ENCODE measurements at regions not wholly inside any gene's neighbourhood (a gene's known extent, or its start where the extent isn't known, plus 50 kb on each side); places are given as distances from the start of the nearest gene placed in this dataset.

DNA sequence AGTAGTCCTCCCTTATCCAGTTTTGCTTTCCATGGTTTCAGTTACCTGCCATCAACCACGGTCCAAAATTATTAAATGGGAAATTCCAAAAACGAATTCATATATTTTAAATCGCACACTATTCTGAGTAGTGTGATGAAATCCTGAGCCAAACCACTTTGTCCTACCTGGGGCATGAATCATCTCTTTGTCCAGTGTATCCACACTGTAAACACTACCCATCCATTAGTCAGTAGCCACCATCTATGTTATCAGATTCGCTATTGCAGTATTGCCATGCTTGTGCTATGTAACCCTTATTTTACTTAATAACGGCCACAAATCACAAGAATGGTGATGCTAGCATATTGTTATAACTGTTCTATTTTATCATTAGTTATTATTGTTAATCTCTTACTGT is 704.6 kb downstream of the SMARCA1 start:
- H3K4me3 ChIP-seq (ENCODE audit: low read length): no peak overlapping the region
- no peaks in the 10 kb centered on the region for H3K9me2 ChIP-seq (ENCODE audit: insufficient read depth, low read length)
- H3K27ac ChIP-seq (ENCODE audit: low read length): no peak overlapping the region
- TF ChIP-seq TAF1 (IDR thresholded peaks at IDR 0.05; ENCODE audit: low read depth) (no peak), MXI1 (conservative IDR thresholded peaks at IDR 0.05; ENCODE audit: poor library complexity, severe bottlenecking) (no peak), EP300 (conservative IDR thresholded peaks at IDR 0.05; ENCODE audit: poor library complexity, severe bottlenecking) (no peak)
- no peak overlapping the region for H3K9ac ChIP-seq (ENCODE audit: low read length)
- no peaks in the 10 kb centered on the region for H3K79me2 ChIP-seq (replicated peaks; ENCODE audit: insufficient read depth, low read length)
- no peak overlapping the region for H3K4me2 ChIP-seq (ENCODE audit: low read length)
- H4K20me1 ChIP-seq (ENCODE audit: insufficient read depth): no peaks in the 10 kb centered on the region
- H3F3A ChIP-seq (ENCODE audit: insufficient read depth, low read length, poor library complexity, severe bottlenecking): no peaks in the 10 kb centered on the region
- no peaks in the 10 kb centered on the region for H3K36me3 ChIP-seq (ENCODE audit: insufficient read depth, low read length)
- H3K9me3 ChIP-seq (ENCODE audit: low read length): no peaks in the 10 kb centered on the region
- no peaks in the 10 kb centered on the region for H3K27me3 ChIP-seq (ENCODE audit: insufficient read depth, low read depth, low read length)
- H2AFZ ChIP-seq (ENCODE audit: low read depth, low read length): no peak overlapping the region

DNA sequence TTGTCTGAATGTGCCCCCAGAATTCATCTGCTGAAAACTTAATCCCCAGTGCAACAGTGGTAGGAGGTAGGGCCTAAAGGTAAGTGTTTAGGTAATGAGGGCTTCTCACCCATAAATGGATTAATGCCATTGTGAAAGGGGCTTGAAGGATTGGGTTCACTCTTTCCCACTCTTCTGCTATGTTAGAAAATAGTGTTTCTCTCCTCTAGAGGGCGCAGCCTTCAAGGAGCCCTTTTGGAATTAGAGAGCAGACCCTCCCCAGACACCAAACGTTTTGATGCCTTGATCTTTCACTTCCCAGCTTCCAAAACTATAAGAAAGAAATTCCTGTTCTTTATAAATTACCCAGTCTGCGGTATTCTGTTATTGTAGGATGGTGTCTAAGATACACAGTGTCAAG is 706.4 kb downstream of the SMARCA1 start:
- H3K4me2 ChIP-seq (ENCODE audit: low read length): no peak overlapping the region
- H3K4me3 ChIP-seq (ENCODE audit: low read length): no peak overlapping the region
- H3K9ac ChIP-seq (ENCODE audit: low read length): no peak overlapping the region
- H3K27me3 ChIP-seq (ENCODE audit: insufficient read depth, low read depth, low read length): no peaks in the 10 kb centered on the region
- H3K27ac ChIP-seq (ENCODE audit: low read length): no peak overlapping the region
- H4K20me1 ChIP-seq (ENCODE audit: insufficient read depth): no peaks in the 10 kb centered on the region
- H3K9me3 ChIP-seq (ENCODE audit: low read length): no peaks in the 10 kb centered on the region
- TF ChIP-seq, protein P1, sequence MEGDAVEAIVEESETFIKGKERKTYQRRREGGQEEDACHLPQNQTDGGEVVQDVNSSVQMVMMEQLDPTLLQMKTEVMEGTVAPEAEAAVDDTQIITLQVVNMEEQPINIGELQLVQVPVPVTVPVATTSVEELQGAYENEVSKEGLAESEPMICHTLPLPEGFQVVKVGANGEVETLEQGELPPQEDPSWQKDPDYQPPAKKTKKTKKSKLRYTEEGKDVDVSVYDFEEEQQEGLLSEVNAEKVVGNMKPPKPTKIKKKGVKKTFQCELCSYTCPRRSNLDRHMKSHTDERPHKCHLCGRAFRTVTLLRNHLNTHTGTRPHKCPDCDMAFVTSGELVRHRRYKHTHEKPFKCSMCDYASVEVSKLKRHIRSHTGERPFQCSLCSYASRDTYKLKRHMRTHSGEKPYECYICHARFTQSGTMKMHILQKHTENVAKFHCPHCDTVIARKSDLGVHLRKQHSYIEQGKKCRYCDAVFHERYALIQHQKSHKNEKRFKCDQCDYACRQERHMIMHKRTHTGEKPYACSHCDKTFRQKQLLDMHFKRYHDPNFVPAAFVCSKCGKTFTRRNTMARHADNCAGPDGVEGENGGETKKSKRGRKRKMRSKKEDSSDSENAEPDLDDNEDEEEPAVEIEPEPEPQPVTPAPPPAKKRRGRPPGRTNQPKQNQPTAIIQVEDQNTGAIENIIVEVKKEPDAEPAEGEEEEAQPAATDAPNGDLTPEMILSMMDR (IDR thresholded peaks at IDR 0.05; ENCODE audit: poor library complexity, severe bottlenecking): no peak
- no peak for TF ChIP-seq POLR2AphosphoS5 (IDR thresholded peaks at IDR 0.05)
- TF ChIP-seq RAD21 (conservative IDR thresholded peaks at IDR 0.05): no peak
- TF ChIP-seq TAF1 (IDR thresholded peaks at IDR 0.05; ENCODE audit: low read depth): no peak
- no peak for TF ChIP-seq SMC3 (conservative IDR thresholded peaks at IDR 0.05; ENCODE audit: poor library complexity)
- no peak for TF ChIP-seq EZH2 (IDR thresholded peaks at IDR 0.05; ENCODE audit: borderline replicate concordance, insufficient read depth, low read length, poor library complexity, severe bottlenecking)
- no peak for TF ChIP-seq MXI1 (conservative IDR thresholded peaks at IDR 0.05; ENCODE audit: poor library complexity, severe bottlenecking)
- TF ChIP-seq EP300 (conservative IDR thresholded peaks at IDR 0.05; ENCODE audit: poor library complexity, severe bottlenecking): no peak
- TF ChIP-seq, protein P2, sequence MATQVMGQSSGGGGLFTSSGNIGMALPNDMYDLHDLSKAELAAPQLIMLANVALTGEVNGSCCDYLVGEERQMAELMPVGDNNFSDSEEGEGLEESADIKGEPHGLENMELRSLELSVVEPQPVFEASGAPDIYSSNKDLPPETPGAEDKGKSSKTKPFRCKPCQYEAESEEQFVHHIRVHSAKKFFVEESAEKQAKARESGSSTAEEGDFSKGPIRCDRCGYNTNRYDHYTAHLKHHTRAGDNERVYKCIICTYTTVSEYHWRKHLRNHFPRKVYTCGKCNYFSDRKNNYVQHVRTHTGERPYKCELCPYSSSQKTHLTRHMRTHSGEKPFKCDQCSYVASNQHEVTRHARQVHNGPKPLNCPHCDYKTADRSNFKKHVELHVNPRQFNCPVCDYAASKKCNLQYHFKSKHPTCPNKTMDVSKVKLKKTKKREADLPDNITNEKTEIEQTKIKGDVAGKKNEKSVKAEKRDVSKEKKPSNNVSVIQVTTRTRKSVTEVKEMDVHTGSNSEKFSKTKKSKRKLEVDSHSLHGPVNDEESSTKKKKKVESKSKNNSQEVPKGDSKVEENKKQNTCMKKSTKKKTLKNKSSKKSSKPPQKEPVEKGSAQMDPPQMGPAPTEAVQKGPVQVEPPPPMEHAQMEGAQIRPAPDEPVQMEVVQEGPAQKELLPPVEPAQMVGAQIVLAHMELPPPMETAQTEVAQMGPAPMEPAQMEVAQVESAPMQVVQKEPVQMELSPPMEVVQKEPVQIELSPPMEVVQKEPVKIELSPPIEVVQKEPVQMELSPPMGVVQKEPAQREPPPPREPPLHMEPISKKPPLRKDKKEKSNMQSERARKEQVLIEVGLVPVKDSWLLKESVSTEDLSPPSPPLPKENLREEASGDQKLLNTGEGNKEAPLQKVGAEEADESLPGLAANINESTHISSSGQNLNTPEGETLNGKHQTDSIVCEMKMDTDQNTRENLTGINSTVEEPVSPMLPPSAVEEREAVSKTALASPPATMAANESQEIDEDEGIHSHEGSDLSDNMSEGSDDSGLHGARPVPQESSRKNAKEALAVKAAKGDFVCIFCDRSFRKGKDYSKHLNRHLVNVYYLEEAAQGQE (IDR thresholded peaks at IDR 0.05; ENCODE audit: borderline replicate concordance): no peak
- no peaks in the 10 kb centered on the region for H3K36me3 ChIP-seq (ENCODE audit: insufficient read depth, low read length)
- H3K79me2 ChIP-seq (replicated peaks; ENCODE audit: insufficient read depth, low read length): no peaks in the 10 kb centered on the region
- H3K9me2 ChIP-seq (ENCODE audit: insufficient read depth, low read length): no peaks in the 10 kb centered on the region
- no peaks in the 10 kb centered on the region for H3F3A ChIP-seq (ENCODE audit: insufficient read depth, low read length, poor library complexity, severe bottlenecking)
- no peak overlapping the region for H2AFZ ChIP-seq (ENCODE audit: low read depth, low read length)

DNA sequence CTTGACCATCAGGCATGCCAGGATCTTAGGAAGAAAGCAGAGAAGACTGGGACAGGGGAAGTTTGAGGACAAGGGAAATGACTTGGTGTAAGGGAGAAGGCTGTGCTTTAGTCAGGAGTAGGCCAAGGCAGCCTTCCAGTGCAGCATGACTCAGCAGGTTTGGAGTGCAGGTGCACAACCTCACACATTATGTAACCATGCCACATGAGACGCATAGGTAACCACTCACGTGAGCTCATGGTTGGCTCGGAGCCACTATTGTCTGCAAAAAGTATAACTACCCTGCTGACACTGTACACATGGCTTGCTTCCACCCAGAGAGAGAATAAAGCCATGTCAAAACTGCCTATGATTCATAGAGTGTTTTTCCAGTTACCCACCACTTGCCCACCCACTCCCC is 715.9 kb downstream of the SMARCA1 start:
- Histone ChIP-seq H3F3A (ENCODE audit: insufficient read depth, low read length, poor library complexity, severe bottlenecking) (no peaks in the 10 kb centered on the region), H3K79me2 (replicated peaks; ENCODE audit: insufficient read depth, low read length) (no peaks in the 10 kb centered on the region), H3K9ac (ENCODE audit: low read length) (no peak overlapping the region), H3K27me3 (ENCODE audit: insufficient read depth, low read depth, low read length) (no peaks in the 10 kb centered on the region), H3K4me3 (ENCODE audit: low read length) (no peak overlapping the region), H3K27ac (ENCODE audit: low read length) (no peak overlapping the region), H3K4me2 (ENCODE audit: low read length) (no peak overlapping the region), H4K20me1 (ENCODE audit: insufficient read depth) (no peaks in the 10 kb centered on the region), H3K9me2 (ENCODE audit: insufficient read depth, low read length) (no peaks in the 10 kb centered on the region), H2AFZ (ENCODE audit: low read depth, low read length) (no peak overlapping the region), H3K36me3 (ENCODE audit: insufficient read depth, low read length) (no peaks in the 10 kb centered on the region), H3K9me3 (ENCODE audit: low read length) (no peaks in the 10 kb centered on the region)
- TF ChIP-seq, protein P2 (IDR thresholded peaks at IDR 0.05; ENCODE audit: borderline replicate concordance): no peak
- TF ChIP-seq POLR2AphosphoS5 (IDR thresholded peaks at IDR 0.05) (no peak), RAD21 (conservative IDR thresholded peaks at IDR 0.05) (no peak)
- TF ChIP-seq, protein P1 (IDR thresholded peaks at IDR 0.05; ENCODE audit: poor library complexity, severe bottlenecking): no peak
